ENCODE measurements at regions not wholly inside any gene's neighbourhood (a gene's known extent, or its start where the extent isn't known, plus 50 kb on each side); places are given as distances from the start of the nearest gene placed in this dataset.

DNA sequence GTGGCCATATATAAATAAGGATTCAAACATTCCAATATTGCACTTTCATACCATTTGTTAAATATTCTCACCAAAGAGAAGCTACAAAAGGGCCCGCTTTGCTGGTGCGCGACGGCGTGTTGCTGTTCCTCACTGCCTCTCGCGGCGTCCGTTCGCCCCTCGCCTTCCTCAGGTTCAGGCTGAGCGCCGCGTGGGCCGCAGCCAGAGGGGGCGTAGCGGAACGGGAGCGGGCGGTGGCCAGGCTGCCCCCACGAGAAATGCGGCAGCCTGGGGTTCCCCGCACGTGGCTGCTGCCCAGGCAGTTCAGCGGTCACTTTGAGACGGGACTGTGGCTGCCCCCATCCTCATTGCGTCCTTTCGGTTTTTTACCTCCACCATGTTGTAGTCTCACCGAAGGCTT is 67.3 kb upstream of the VWDE start:
- no peaks in the 10 kb centered on the region for H3K79me2 ChIP-seq (ENCODE audit: low read length)
- TF ChIP-seq, protein P1, sequence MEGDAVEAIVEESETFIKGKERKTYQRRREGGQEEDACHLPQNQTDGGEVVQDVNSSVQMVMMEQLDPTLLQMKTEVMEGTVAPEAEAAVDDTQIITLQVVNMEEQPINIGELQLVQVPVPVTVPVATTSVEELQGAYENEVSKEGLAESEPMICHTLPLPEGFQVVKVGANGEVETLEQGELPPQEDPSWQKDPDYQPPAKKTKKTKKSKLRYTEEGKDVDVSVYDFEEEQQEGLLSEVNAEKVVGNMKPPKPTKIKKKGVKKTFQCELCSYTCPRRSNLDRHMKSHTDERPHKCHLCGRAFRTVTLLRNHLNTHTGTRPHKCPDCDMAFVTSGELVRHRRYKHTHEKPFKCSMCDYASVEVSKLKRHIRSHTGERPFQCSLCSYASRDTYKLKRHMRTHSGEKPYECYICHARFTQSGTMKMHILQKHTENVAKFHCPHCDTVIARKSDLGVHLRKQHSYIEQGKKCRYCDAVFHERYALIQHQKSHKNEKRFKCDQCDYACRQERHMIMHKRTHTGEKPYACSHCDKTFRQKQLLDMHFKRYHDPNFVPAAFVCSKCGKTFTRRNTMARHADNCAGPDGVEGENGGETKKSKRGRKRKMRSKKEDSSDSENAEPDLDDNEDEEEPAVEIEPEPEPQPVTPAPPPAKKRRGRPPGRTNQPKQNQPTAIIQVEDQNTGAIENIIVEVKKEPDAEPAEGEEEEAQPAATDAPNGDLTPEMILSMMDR (IDR thresholded peaks at IDR 0.05; ENCODE audit: low read depth, low read length): no peak
- TF ChIP-seq EZH2phosphoT487 (IDR thresholded peaks at IDR 0.05; ENCODE audit: low read depth): no peak
- no peak overlapping the region for H2AFZ ChIP-seq (ENCODE audit: low read depth, low read length)
- H3K36me3 ChIP-seq (replicated peaks; ENCODE audit: low read depth, low read length): no peaks in the 10 kb centered on the region
- H3K4me2 ChIP-seq (ENCODE audit: low read length): no peak overlapping the region
- H3K9me3 ChIP-seq (ENCODE audit: insufficient read depth, low read length): no peaks in the 10 kb centered on the region
- H3K9ac ChIP-seq (ENCODE audit: low read length): no peak overlapping the region
- no peak overlapping the region for H3K27ac ChIP-seq (ENCODE audit: low read length)
- H4K20me1 ChIP-seq (ENCODE audit: insufficient read depth, low read length): no peaks in the 10 kb centered on the region
- no peak overlapping the region for H3K4me3 ChIP-seq (ENCODE audit: low read length)
- H3K27me3 ChIP-seq (ENCODE audit: low read depth, low read length): no peaks in the 10 kb centered on the region
- H3K4me1 ChIP-seq (ENCODE audit: low read length): no peaks in the 10 kb centered on the region

- no peak overlapping the region for H2AFZ ChIP-seq (ENCODE audit: low read depth, low read length)
- no peaks in the 10 kb centered on the region for H3K4me1 ChIP-seq (ENCODE audit: low read length)
- H3K79me2 ChIP-seq (ENCODE audit: low read length): no peaks in the 10 kb centered on the region
- H3K4me2 ChIP-seq (ENCODE audit: low read length): no peak overlapping the region
- no peaks in the 10 kb centered on the region for H3K36me3 ChIP-seq (replicated peaks; ENCODE audit: low read depth, low read length)
- H4K20me1 ChIP-seq (ENCODE audit: insufficient read depth, low read length): no peaks in the 10 kb centered on the region
- TF ChIP-seq, protein P1 (IDR thresholded peaks at IDR 0.05; ENCODE audit: low read depth, low read length): no peak
- no peak for TF ChIP-seq EZH2phosphoT487 (IDR thresholded peaks at IDR 0.05; ENCODE audit: low read depth)
- H3K27ac ChIP-seq (ENCODE audit: low read length): no peak overlapping the region
- no peaks in the 10 kb centered on the region for H3K27me3 ChIP-seq (ENCODE audit: low read depth, low read length)
- H3K4me3 ChIP-seq (ENCODE audit: low read length): no peak overlapping the region
- no peaks in the 10 kb centered on the region for H3K9me3 ChIP-seq (ENCODE audit: insufficient read depth, low read length)
- H3K9ac ChIP-seq (ENCODE audit: low read length): no peak overlapping the region
Measured at GRCh38 chr7:12474035-12474434, 70.4 kb upstream of the VWDE start.

- Histone ChIP-seq H3K79me2 (ENCODE audit: low read length) (no peaks in the 10 kb centered on the region), H3K4me1 (ENCODE audit: low read length) (no peaks in the 10 kb centered on the region), H3K27me3 (ENCODE audit: low read depth, low read length) (no peaks in the 10 kb centered on the region), H4K20me1 (ENCODE audit: insufficient read depth, low read length) (no peaks in the 10 kb centered on the region), H3K9me3 (ENCODE audit: insufficient read depth, low read length) (no peaks in the 10 kb centered on the region), H3K9ac (ENCODE audit: low read length) (no peak overlapping the region), H3K4me3 (ENCODE audit: low read length) (no peak overlapping the region), H3K36me3 (replicated peaks; ENCODE audit: low read depth, low read length) (no peaks in the 10 kb centered on the region), H3K4me2 (ENCODE audit: low read length) (no peak overlapping the region), H3K27ac (ENCODE audit: low read length) (no peak overlapping the region), H2AFZ (ENCODE audit: low read depth, low read length) (no peak overlapping the region)
- no peak for TF ChIP-seq EZH2phosphoT487 (IDR thresholded peaks at IDR 0.05; ENCODE audit: low read depth)
- TF ChIP-seq, protein P1 (IDR thresholded peaks at IDR 0.05; ENCODE audit: low read depth, low read length): no peak
Measured at GRCh38 chr7:12475362-12476063, 71.8 kb upstream of the VWDE start.

DNA sequence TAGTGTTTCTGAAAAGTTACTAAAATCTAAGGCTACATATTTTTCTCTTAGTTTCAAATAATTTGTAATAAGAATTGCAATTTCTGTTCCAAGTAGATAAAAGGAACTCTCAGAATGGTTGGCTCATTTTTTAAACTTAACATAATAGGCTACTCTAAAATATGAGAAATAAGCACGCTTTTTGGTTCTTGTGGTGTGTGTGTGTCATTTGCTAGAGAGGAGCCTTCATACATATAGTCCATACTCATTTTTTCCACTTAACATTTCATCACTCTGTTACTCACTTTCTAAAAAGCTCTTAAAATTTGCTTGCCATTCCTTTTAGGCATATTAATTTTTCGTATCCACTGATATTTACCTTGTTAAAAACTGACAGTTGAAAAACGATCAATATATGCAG is 74.0 kb upstream of the VWDE start:
- Histone ChIP-seq H3K9ac (ENCODE audit: low read length) (no peak overlapping the region), H3K4me2 (ENCODE audit: low read length) (no peak overlapping the region), H3K79me2 (ENCODE audit: low read length) (no peaks in the 10 kb centered on the region), H4K20me1 (ENCODE audit: insufficient read depth, low read length) (no peaks in the 10 kb centered on the region), H3K9me3 (ENCODE audit: insufficient read depth, low read length) (no peaks in the 10 kb centered on the region), H3K27me3 (ENCODE audit: low read depth, low read length) (no peaks in the 10 kb centered on the region), H3K4me1 (ENCODE audit: low read length) (peaks cover 13% of the 10 kb centered on the region), H3K36me3 (replicated peaks; ENCODE audit: low read depth, low read length) (no peaks in the 10 kb centered on the region), H3K4me3 (ENCODE audit: low read length) (no peak overlapping the region), H2AFZ (ENCODE audit: low read depth, low read length) (no peak overlapping the region), H3K27ac (ENCODE audit: low read length) (no peak overlapping the region)
- TF ChIP-seq, protein P1 (IDR thresholded peaks at IDR 0.05; ENCODE audit: low read depth, low read length): no peak
- no peak for TF ChIP-seq EZH2phosphoT487 (IDR thresholded peaks at IDR 0.05; ENCODE audit: low read depth)

Measured in OCI-LY3 (cell line).